ENCODE measurements at regions not wholly inside any gene's neighbourhood (a gene's known extent, or its start where the extent isn't known, plus 50 kb on each side); places are given as distances from the start of the nearest gene placed in this dataset.

DNA sequence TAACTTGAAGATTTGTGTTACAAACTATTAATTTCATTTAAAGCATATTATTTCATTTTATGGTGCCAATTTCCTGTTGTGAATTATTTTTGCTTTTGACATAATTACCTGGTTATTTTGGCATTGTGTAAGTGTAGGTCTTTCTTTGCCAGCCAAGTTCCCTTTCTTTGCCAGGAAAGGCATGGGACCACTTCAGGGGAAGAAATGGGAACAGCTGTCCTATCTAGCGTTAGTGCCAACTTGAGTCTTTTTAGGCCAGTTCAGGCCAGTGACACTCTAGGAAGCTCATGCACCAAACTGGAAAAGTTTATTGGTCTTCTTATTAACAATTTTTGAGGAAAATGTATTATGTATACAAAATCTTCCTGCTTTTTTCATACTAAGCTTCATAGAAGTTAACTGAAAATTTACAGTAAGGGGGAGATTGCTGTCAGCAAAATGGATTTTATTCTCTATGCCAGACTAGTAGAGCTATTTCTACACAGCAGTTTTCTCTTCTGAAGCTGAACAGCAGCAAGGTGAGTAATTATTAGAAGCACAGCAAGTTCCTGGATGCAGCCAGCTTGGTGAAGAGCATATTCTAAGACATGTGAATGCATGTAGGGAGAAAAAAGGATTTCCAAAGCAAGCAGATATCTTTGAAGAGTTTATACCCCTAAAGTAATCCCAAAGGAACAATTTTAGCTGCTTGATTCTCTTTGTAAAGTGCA, 914.6 kb upstream of the ADGRL4 start (continued):
- no peak for TF ChIP-seq BCL6 (CRISPR knock-in tag; IDR thresholded peaks at IDR 0.05)
- no peak for TF ChIP-seq ZNF891 (CRISPR knock-in tag; IDR thresholded peaks at IDR 0.05)

DNA sequence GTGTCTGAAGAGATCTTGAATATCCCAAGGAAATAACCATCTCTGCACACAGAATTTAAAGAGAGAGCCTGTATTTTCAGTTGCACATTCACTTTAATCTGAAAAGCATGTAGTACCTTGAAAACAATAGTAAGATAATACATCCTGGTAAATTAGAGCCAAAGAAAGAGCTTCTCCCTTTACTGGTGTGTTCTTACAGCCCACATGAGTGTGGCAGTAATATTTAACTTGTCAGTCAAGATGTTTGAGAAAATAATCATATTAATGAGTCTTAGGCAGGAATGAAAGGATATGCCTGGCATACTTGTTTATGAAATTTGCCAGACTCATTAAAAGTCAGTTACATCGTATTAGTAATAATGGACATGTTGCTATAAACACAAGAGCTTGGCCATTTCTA, 908.4 kb upstream of the ADGRL4 start:
- ChIA-PET POLR2A (no interaction called here), CTCF (ENCODE audit: low intra/inter-chr PET ratio, low total read pairs) (no interaction called here)
- Histone ChIP-seq H3K79me2 (ENCODE audit: insufficient read depth, low read length) (no peaks in the 10 kb centered on the region), H3K4me1 (ENCODE audit: insufficient read depth, low read length) (no peaks in the 10 kb centered on the region), H3K4me3 (replicated peaks in 1 of 3; ENCODE audit: insufficient read depth in 1 of 3, low read depth in 2 of 3, low read length in 3 of 3) (no peak overlapping the region), H4K20me1 (ENCODE audit: insufficient read depth, low read length) (no peaks in the 10 kb centered on the region), H3K27ac (ENCODE audit: extremely low read length, insufficient read depth, low read length) (no peak overlapping the region), H3K27me3 (ENCODE audit: control insufficient read depth in 1 of 2, insufficient read depth in 2 of 2, low read length in 2 of 2) (no peaks in the 10 kb centered on the region), H2AFZ (ENCODE audit: low read length) (no peak overlapping the region), H3K4me2 (ENCODE audit: low read depth, low read length) (no peak overlapping the region), H3K36me3 (replicated peaks in 1 of 2; ENCODE audit: control insufficient read depth in 1 of 2, insufficient read depth in 2 of 2, low read length in 2 of 2) (no peaks in the 10 kb centered on the region), H3K9ac (ENCODE audit: insufficient read depth, low read depth, low read length) (no peak overlapping the region), H3K9me3 (ENCODE audit: low read length) (peaks cover 74% of the 10 kb centered on the region)
- ATAC-seq (no peak), DNase-seq (ENCODE audit: low spot score) (no peak), FAIRE-seq (no peak)
- no TSS peak for BruUV-seq (replicated peaks)
- TF ChIP-seq RORA (CRISPR knock-in tag; IDR thresholded peaks at IDR 0.05) (no peak), TCF7 (IDR thresholded peaks at IDR 0.05; ENCODE audit: low read depth) (no peak), ELF4 (CRISPR knock-in tag; IDR thresholded peaks at IDR 0.05; ENCODE audit: borderline replicate concordance) (no peak)
- in situ Hi-C loops (cut with HindIII; ENCODE audit: extremely low pct_ligation_motif_present, low pct_unique_long_range_greater_than_20kb): no loop called here
- intact Hi-C loops (cut with micrococcal nuclease; ENCODE audit: unreplicated experiment): no loop called here
- 3% methylated on average over 1 of the region's 1 CpG for WGBS (ENCODE audit: low lambda C conversion rate)

DNA sequence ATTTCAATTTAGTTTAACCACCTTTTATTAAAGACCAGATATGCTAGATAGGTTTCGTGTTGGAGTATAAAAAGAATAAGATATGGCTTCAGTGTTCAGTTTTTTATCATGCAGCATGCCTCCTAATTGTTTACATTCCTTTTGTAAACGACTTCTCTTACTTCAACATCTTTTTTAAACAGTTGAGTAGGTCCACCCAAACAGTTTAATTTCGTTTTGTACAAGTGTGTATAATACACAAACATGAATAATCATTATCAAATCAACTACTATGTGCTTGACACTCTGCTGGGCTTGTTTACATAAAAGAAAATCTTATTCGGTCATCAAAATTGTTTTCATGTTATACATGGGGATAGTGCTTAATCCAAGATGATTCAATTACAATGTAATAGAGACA, 906.3 kb upstream of the ADGRL4 start:
- intact Hi-C loops (cut with micrococcal nuclease; ENCODE audit: unreplicated experiment) (no loop called here), in situ Hi-C loops (cut with HindIII; ENCODE audit: extremely low pct_ligation_motif_present, low pct_unique_long_range_greater_than_20kb) (no loop called here)
- no peak for FAIRE-seq
- Histone ChIP-seq H3K36me3 (replicated peaks in 1 of 2; ENCODE audit: control insufficient read depth in 1 of 2, insufficient read depth in 2 of 2, low read length in 2 of 2) (no peaks in the 10 kb centered on the region), H3K79me2 (ENCODE audit: insufficient read depth, low read length) (no peaks in the 10 kb centered on the region), H3K9ac (ENCODE audit: insufficient read depth, low read depth, low read length) (no peak overlapping the region), H2AFZ (ENCODE audit: low read length) (no peak overlapping the region), H3K9me3 (ENCODE audit: low read length) (peaks cover 74% of the 10 kb centered on the region), H3K27ac (ENCODE audit: extremely low read length, insufficient read depth, low read length) (no peak overlapping the region), H3K4me1 (ENCODE audit: insufficient read depth, low read length) (no peaks in the 10 kb centered on the region), H3K4me3 (replicated peaks in 1 of 3; ENCODE audit: insufficient read depth in 1 of 3, low read depth in 2 of 3, low read length in 3 of 3) (no peak overlapping the region), H3K27me3 (ENCODE audit: control insufficient read depth in 1 of 2, insufficient read depth in 2 of 2, low read length in 2 of 2) (no peaks in the 10 kb centered on the region), H3K4me2 (ENCODE audit: low read depth, low read length) (no peak overlapping the region), H4K20me1 (ENCODE audit: insufficient read depth, low read length) (no peaks in the 10 kb centered on the region)
- DNase-seq (ENCODE audit: low spot score): no peak
- no TSS peak for BruUV-seq (replicated peaks)
- ChIA-PET CTCF (ENCODE audit: low intra/inter-chr PET ratio, low total read pairs) (no interaction called here), POLR2A (no interaction called here)
- no peak for ATAC-seq
- 25% methylated on average over 4 of the region's 4 CpGs for WGBS (ENCODE audit: low lambda C conversion rate)
- TF ChIP-seq, protein P1, sequence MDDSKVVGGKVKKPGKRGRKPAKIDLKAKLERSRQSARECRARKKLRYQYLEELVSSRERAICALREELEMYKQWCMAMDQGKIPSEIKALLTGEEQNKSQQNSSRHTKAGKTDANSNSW (CRISPR knock-in tag; IDR thresholded peaks at IDR 0.05; ENCODE audit: borderline replicate concordance): no peak
- TF ChIP-seq HDAC2 (CRISPR knock-in tag; IDR thresholded peaks at IDR 0.05) (no peak), ZNF567 (CRISPR knock-in tag; IDR thresholded peaks at IDR 0.05; ENCODE audit: borderline replicate concordance) (no peak), ZNF619 (CRISPR knock-in tag; IDR thresholded peaks at IDR 0.05) (no peak), ZSCAN20 (CRISPR knock-in tag; IDR thresholded peaks at IDR 0.05; ENCODE audit: borderline replicate concordance) (no peak), ZNF3 (CRISPR knock-in tag; IDR thresholded peaks at IDR 0.05) (no peak), FOSL2 (CRISPR knock-in tag; IDR thresholded peaks at IDR 0.05) (no peak)
- TF ChIP-seq, protein P2, sequence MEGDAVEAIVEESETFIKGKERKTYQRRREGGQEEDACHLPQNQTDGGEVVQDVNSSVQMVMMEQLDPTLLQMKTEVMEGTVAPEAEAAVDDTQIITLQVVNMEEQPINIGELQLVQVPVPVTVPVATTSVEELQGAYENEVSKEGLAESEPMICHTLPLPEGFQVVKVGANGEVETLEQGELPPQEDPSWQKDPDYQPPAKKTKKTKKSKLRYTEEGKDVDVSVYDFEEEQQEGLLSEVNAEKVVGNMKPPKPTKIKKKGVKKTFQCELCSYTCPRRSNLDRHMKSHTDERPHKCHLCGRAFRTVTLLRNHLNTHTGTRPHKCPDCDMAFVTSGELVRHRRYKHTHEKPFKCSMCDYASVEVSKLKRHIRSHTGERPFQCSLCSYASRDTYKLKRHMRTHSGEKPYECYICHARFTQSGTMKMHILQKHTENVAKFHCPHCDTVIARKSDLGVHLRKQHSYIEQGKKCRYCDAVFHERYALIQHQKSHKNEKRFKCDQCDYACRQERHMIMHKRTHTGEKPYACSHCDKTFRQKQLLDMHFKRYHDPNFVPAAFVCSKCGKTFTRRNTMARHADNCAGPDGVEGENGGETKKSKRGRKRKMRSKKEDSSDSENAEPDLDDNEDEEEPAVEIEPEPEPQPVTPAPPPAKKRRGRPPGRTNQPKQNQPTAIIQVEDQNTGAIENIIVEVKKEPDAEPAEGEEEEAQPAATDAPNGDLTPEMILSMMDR (CRISPR knock-in tag; IDR thresholded peaks at IDR 0.05): no peak
- TF ChIP-seq, protein P3, sequence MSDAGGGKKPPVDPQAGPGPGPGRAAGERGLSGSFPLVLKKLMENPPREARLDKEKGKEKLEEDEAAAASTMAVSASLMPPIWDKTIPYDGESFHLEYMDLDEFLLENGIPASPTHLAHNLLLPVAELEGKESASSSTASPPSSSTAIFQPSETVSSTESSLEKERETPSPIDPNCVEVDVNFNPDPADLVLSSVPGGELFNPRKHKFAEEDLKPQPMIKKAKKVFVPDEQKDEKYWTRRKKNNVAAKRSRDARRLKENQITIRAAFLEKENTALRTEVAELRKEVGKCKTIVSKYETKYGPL (CRISPR knock-in tag; IDR thresholded peaks at IDR 0.05): no peak

Measured in HepG2 (cell line).